GM18519 (cell line): ENCODE measurements at regions not wholly inside any gene's neighbourhood (a gene's known extent, or its start where the extent isn't known, plus 50 kb on each side); places are given as distances from the start of the nearest gene placed in this dataset.
"Not testable (repeated sequence)": the region's sequence is repeated elsewhere in the genome, so short reads cannot be mapped to it uniquely, and the experiment has no call there.

Source experiments
- ATAC-seq: cut with Tn5 transposase; IDR thresholded peaks from one replicate; pipeline ENCODE4 v1.9.1; 2021; ENCODE audit warnings: mild to moderate bottlenecking, moderate library complexity; ENCODE audit not compliant: unreplicated experiment, low FRiP score

DNA sequence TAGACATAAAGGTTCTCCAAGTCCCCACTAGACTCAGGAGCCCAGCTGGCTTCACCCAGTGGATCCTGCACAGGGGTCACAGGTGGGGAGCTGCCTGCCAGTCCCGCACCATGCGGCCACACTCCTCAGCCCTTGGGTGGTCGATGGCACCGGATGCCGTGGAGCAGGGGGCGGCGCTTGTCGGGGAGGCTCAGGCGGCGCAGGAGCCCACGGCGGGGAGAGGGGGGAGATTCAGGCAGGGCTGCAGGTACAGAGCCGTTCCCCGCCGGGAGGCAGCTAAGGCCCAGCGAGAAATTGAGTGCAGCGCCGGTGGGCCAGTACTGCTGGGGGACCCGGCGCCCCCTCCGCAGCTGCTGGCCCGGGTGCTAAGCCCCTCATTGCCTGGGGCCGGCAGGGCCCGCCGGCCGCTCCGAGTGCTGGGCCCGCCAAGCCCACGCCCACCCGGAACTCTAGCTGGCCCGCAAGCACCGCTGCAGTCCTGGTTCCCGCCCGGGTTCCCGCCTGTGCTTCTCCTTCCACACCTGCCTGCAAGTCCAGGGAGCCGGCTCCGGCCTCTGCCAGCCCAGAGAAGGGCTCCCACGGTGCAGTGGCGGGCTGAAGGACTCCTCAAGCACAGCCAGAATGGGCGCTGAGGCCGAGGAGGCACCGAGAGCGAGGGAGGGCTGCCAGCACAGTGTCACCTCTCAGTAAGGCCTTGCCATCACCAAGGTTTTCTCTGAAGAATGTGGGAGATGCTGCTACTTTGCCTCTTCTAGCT is 58.4 kb upstream of the PPP1R12A start:
- ATAC-seq: no peak

GRCh38 chr12:79991586-79991985 is 56.7 kb upstream of the PPP1R12A start:
- ATAC-seq: no peak

DNA sequence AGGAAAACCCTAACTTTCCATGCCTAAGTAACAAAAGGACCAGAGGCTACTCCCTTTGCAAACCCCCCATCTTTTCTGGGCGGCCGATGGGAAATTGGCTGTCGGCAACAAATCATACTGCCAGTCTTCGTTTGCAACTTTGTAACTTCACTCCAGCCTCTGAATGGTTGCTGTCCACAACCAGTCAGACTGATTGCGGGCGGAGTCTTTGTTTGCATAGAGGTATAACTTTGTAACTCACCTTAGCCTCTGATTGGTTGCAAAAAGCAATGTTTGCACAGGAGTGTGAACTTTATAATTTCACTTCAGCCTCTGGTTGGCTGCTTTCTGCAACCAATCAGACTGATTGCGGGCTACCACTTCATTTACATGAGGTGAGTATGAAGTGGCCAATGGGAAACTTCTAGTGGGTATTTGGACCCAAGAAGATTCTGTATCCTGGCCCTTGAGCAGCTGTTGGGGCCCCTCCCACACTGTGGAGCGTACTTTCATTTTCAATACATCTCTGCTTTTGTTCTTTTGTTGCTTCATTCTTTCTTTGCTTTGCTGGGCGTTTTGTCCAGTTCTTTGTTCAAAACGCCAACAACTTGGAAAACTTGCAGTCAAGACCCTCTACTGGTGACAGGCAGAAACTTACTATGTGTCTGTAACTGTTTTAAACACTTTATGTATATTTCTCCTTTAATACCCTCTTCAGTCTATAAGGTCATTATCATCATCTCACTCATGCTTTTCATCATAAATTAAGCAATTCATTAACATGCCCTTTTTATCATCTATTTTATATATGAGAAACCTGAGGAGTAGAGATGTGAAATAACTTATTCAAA is 55.8 kb upstream of the PPP1R12A start:
- ATAC-seq: not testable (repeated sequence)

DNA sequence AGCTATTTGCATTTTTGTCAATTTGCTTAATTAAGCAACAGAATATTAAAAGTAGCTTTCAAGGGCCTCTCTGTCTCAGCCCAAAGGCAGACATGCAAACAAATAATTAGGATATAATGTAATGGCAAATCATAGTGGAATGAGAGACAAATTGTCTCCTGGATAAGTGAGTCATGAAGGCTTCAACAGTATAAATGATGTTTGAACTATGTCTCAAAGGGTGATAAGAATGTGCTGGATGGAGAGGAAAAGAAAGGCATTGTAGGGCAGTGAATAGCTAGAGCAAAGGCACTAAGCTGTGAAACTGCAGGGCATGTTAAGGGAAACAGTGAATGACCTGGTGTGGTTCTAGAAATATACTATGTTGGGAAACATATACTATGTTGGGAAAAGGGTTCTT is 53.5 kb upstream of the PPP1R12A start:
- ATAC-seq: no peak

GRCh38 chr12:79987731-79988130 is 52.8 kb upstream of the PPP1R12A start:
- ATAC-seq: no peak
